Left ventricle myocardium inferior (tissue), 1 donor: ENCODE measurements at regions not wholly inside any gene's neighbourhood (a gene's known extent, or its start where the extent isn't known, plus 50 kb on each side); places are given as distances from the start of the nearest gene placed in this dataset.
"Not testable (repeated sequence)": the region's sequence is repeated elsewhere in the genome, so short reads cannot be mapped to it uniquely, and the experiment has no call there.

Source experiments
- DNase-seq: peaks from one replicate; pipeline ENCODE4 v3.0.0-alpha.2; 2020
- H3K27ac ChIP-seq: fragments of 200-600 bp; replicated peaks from 2 replicates; pipeline ENCODE4 v1.8.0; 2021
- H3K27me3 ChIP-seq: fragments of 200-600 bp; 2 replicates; pipeline ENCODE4 v1.8.0; 2021; ENCODE audit warnings: low read depth
- H3K36me3 ChIP-seq: fragments of 200-600 bp; 2 replicates; pipeline ENCODE4 v1.8.0; 2021
- H3K4me1 ChIP-seq: fragments of 200-600 bp; 2 replicates; pipeline ENCODE4 v1.8.0; 2021
- H3K4me3 ChIP-seq: fragments of 200-600 bp; 2 replicates; pipeline ENCODE4 v1.8.0; 2021; ENCODE audit warnings: mild to moderate bottlenecking, moderate library complexity
- H3K9me3 ChIP-seq: fragments of 200-600 bp; replicated peaks from 2 replicates; pipeline ENCODE4 v1.8.0; 2021
- CTCF ChIP-seq: fragments of 200-600 bp; IDR thresholded peaks from 2 replicates; pipeline ENCODE4 v1.8.0; 2021; ENCODE audit warnings: antibody characterized with exemption, mild to moderate bottlenecking, borderline replicate concordance
- intact Hi-C: fragments of 100-400 bp; cut with micrococcal nuclease; formaldehyde crosslinking; loops from one replicate; pipeline ENCODE4 v1.11.0; 2022
- donor health status: DM: no; HTN: yes; CAD: no; lungs with severe emphysema.

GRCh38 chr4:184907810-184908209, 82.0 kb upstream of the ACSL1 start:
- Histone ChIP-seq H3K9me3 (peaks cover 18% of the 10 kb centered on the region), H3K36me3 (no peaks in the 10 kb centered on the region), H3K4me3 (no peak overlapping the region), H3K27me3 (no peaks in the 10 kb centered on the region), H3K4me1 (no peaks in the 10 kb centered on the region), H3K27ac (no peak overlapping the region)
- DNase-seq = no peak
- intact Hi-C loops = no loop called here
- TF ChIP-seq CTCF = no peak

GRCh38 chr4:184911310-184911709, 85.5 kb upstream of the ACSL1 start:
- intact Hi-C loops = no loop called here
- Histone ChIP-seq H3K9me3 (peaks cover 33% of the 10 kb centered on the region), H3K4me1 (no peaks in the 10 kb centered on the region)

GRCh38 chr4:184913356-184914143, 87.8 kb upstream of the ACSL1 start:
- intact Hi-C loops = no loop called here
- H3K27me3 ChIP-seq = no peaks in the 10 kb centered on the region
- no peaks in the 10 kb centered on the region for H3K4me1 ChIP-seq
- no peaks in the 10 kb centered on the region for H3K36me3 ChIP-seq
- peaks cover 33% of the 10 kb centered on the region for H3K9me3 ChIP-seq
- no peak overlapping the region for H3K4me3 ChIP-seq
- TF ChIP-seq CTCF = no peak
- H3K27ac ChIP-seq = no peak overlapping the region
- DNase-seq = no peak

More at GRCh38 chr4:184911310-184911709, 85.5 kb upstream of the ACSL1 start:
- Histone ChIP-seq H3K4me3 (no peak overlapping the region), H3K27ac (no peak overlapping the region), H3K27me3 (no peaks in the 10 kb centered on the region), H3K36me3 (no peaks in the 10 kb centered on the region)
- DNase-seq = no peak
- TF ChIP-seq CTCF = no peak

GRCh38 chr4:184918799-184919198, 93.0 kb upstream of the ACSL1 start:
- intact Hi-C loops, DNase-seq, H3K27ac ChIP-seq, H3K36me3 ChIP-seq, H3K4me3 ChIP-seq, H3K27me3 ChIP-seq, H3K4me1 ChIP-seq: not testable (repeated sequence)
- H3K9me3 ChIP-seq = peaks cover 14% of the 10 kb centered on the region

- Histone ChIP-seq H3K9me3 (peaks cover 7% of the 10 kb centered on the region), H3K27me3 (no peaks in the 10 kb centered on the region), H3K36me3 (no peaks in the 10 kb centered on the region), H3K4me3 (no peak overlapping the region), H3K27ac (no peak overlapping the region), H3K4me1 (no peaks in the 10 kb centered on the region)
- intact Hi-C loops = no loop called here
- DNase-seq = no peak
- no peak for TF ChIP-seq CTCF
Observed at GRCh38 chr4:184921456-184921855, 95.7 kb upstream of the ACSL1 start.

- intact Hi-C loops = no loop called here
- Histone ChIP-seq H3K4me3 (no peak overlapping the region), H3K27me3 (no peaks in the 10 kb centered on the region), H3K36me3 (no peaks in the 10 kb centered on the region), H3K4me1 (no peaks in the 10 kb centered on the region), H3K9me3 (peaks cover 13% of the 10 kb centered on the region), H3K27ac (no peak overlapping the region)
- no peak for DNase-seq
- TF ChIP-seq CTCF = no peak
Observed at GRCh38 chr4:184922301-184922700, 96.0 kb upstream of the HELT start.
